ENCODE measurements at regions not wholly inside any gene's neighbourhood (a gene's known extent, or its start where the extent isn't known, plus 50 kb on each side); places are given as distances from the start of the nearest gene placed in this dataset.

GRCh38 chr20:39310363-39310995 lies 348.3 kb downstream of the DHX35 start (continued):
- TF ChIP-seq NANOG (IDR thresholded peaks at IDR 0.05; ENCODE audit: insufficient read depth, low read depth, low read length, poor library complexity, severe bottlenecking) (no peak), CREB1 (IDR thresholded peaks at IDR 0.05) (no peak), RFX5 (IDR thresholded peaks at IDR 0.05; ENCODE audit: borderline replicate concordance, low read depth, low read length) (no peak)
